ENCODE measurements at regions not wholly inside any gene's neighbourhood (a gene's known extent, or its start where the extent isn't known, plus 50 kb on each side); places are given as distances from the start of the nearest gene placed in this dataset.

DNA sequence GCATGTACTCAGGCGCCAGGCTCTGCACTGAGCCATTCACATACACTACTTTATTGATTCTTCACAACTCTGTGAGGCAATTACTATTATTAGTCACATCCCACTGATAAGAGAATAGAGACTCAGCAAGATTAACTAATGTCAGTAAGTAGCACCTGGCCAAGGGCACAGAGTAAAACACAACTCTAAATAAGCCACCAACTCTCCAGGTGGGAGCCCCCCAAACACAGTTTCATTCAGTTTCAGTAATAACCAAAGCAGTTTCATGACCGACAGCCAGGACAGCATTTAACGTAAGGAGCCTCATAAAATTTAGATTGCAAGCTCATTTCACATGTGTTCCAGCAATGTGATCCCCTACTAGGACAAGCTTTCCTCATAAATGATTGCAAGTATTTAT lies 323.1 kb upstream of the CCDC196 start:
- Histone ChIP-seq H3K4me3 (no peak overlapping the region), H3K4me1 (no peaks in the 10 kb centered on the region), H3K27me3 (no peaks in the 10 kb centered on the region), H3K9me3 (no peaks in the 10 kb centered on the region), H3K36me3 (ENCODE audit: low read depth, missing control alignments) (no peaks in the 10 kb centered on the region), H3K27ac (no peak overlapping the region)
- TF ChIP-seq POLR2A (IDR thresholded peaks at IDR 0.05) = no peak
- TF ChIP-seq, protein P1, sequence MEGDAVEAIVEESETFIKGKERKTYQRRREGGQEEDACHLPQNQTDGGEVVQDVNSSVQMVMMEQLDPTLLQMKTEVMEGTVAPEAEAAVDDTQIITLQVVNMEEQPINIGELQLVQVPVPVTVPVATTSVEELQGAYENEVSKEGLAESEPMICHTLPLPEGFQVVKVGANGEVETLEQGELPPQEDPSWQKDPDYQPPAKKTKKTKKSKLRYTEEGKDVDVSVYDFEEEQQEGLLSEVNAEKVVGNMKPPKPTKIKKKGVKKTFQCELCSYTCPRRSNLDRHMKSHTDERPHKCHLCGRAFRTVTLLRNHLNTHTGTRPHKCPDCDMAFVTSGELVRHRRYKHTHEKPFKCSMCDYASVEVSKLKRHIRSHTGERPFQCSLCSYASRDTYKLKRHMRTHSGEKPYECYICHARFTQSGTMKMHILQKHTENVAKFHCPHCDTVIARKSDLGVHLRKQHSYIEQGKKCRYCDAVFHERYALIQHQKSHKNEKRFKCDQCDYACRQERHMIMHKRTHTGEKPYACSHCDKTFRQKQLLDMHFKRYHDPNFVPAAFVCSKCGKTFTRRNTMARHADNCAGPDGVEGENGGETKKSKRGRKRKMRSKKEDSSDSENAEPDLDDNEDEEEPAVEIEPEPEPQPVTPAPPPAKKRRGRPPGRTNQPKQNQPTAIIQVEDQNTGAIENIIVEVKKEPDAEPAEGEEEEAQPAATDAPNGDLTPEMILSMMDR (IDR thresholded peaks at IDR 0.05) = no peak
- intact Hi-C loops (cut with DNase I; ENCODE audit: low total_unique reads) = no loop called here
- no peak for DNase-seq
- WGBS, 2 donors = 92 to 95% methylated on average over 3 of the region's 3 CpGs

DNA sequence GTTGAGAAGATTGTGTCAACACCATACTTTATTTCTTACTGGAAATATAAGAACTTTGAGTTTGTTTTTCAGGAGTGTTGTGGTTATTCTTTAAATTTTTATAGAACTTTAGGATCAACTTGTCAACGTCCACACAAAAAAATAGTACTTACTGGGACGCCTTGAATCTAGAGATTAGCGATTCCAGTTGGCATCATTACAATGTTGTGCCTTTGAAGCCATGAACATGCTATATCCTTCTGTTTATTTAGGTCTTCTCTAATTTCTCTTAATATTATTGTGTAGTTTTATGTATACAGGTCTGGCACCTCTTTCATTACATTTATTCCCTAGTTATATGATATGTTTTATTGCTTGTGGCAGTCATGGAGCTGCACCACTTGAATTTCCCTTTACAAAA lies 320.8 kb upstream of the CCDC196 start:
- H3K36me3 ChIP-seq (ENCODE audit: low read depth, missing control alignments) = no peaks in the 10 kb centered on the region
- DNase-seq = no peak
- H3K27ac ChIP-seq = no peak overlapping the region
- no peaks in the 10 kb centered on the region for H3K4me1 ChIP-seq
- H3K27me3 ChIP-seq = no peaks in the 10 kb centered on the region
- TF ChIP-seq, protein P1 (IDR thresholded peaks at IDR 0.05) = no peak
- no peak for TF ChIP-seq POLR2A (IDR thresholded peaks at IDR 0.05)
- intact Hi-C loops (cut with DNase I; ENCODE audit: low total_unique reads) = no loop called here
- H3K9me3 ChIP-seq = no peaks in the 10 kb centered on the region
- no peak overlapping the region for H3K4me3 ChIP-seq
- 86 to 92% methylated on average over 3 of the region's 3 CpGs for WGBS, 2 donors

DNA sequence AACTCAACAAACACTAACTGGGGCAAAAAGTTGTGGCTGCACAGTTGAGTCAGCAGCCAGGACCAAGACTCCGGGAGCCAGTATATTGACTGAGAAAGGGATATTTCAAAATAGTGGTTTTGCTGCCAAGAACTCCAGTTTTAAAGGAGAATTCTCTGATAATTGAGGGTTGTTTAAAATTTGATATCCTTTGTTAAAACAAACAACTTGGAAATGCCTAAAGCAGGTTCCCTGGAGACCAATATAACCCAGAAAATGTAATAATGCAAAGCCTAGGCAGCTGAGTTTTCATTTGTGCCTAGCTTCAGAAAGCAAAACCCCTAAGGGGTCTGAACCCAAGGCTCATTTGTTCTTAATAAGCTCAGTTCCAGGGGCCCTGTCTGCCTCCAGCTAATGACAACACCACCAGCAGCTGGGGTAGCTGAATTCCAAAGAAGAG lies 311.7 kb upstream of the CCDC196 start:
- H3K27me3 ChIP-seq = no peaks in the 10 kb centered on the region
- no peaks in the 10 kb centered on the region for H3K4me1 ChIP-seq
- DNase-seq = no peak
- no peaks in the 10 kb centered on the region for H3K9me3 ChIP-seq
- TF ChIP-seq, protein P1 (IDR thresholded peaks at IDR 0.05) = no peak
- no peak for TF ChIP-seq POLR2A (IDR thresholded peaks at IDR 0.05)
- no peak overlapping the region for H3K4me3 ChIP-seq
- intact Hi-C loops (cut with DNase I; ENCODE audit: low total_unique reads) = no loop called here
- no peaks in the 10 kb centered on the region for H3K36me3 ChIP-seq (ENCODE audit: low read depth, missing control alignments)
- WGBS, 2 donors = 41 to 60% methylated on average over 1 of the region's 1 CpG
- H3K27ac ChIP-seq = no peak overlapping the region

DNA sequence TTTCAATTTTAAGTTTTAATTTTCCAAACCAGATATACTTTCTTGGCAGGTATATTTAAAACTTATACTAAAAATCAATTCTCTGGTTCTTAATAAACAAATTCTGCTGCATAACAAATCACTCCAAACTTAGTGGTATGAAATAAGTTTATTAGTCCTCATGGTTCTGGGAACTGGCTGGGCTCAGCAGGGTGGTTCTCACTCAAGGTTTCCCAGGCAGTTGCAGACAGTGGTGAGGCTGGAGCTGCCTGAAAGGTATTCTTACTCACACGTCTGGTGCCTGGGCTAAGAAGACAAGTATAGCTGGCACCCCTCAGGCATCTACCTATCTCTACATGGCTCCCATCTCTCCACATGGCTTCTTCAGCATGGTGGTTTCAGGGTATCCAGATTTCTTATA lies 308.2 kb upstream of the CCDC196 start:
- TF ChIP-seq POLR2A (IDR thresholded peaks at IDR 0.05) = no peak
- TF ChIP-seq, protein P1 (IDR thresholded peaks at IDR 0.05) = no peak
- DNase-seq = no peak
- H3K27ac ChIP-seq = no peak overlapping the region
- no peaks in the 10 kb centered on the region for H3K27me3 ChIP-seq
- H3K4me1 ChIP-seq = no peaks in the 10 kb centered on the region
- H3K4me3 ChIP-seq = no peak overlapping the region
- H3K9me3 ChIP-seq = no peaks in the 10 kb centered on the region
- 79 to 83% methylated on average over 1 of the region's 1 CpG for WGBS, 2 donors
- intact Hi-C loops (cut with DNase I; ENCODE audit: low total_unique reads) = no loop called here
- H3K36me3 ChIP-seq (ENCODE audit: low read depth, missing control alignments) = no peaks in the 10 kb centered on the region

DNA sequence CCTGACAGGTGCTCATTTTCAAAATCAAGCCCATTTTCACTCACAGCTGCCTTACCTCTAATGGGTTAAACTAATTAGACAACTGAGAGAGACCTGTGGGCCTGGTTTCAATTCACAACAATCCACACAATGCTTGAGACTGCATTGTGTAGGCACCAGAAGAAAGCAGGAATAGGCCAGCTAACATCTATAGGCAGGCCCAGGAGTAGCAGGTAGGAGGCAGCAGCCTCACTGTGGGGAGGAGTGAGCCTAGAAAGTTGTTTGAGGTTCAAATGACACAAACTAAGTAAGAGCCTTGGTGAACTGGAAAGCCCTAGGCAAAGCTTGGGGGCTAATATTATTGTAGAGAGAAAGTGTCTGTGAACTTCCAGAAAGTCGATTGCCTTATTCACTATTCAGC lies 289.5 kb upstream of the CCDC196 start:
- Histone ChIP-seq H3K27me3 (no peaks in the 10 kb centered on the region), H3K4me3 (no peak overlapping the region), H3K27ac (no peak overlapping the region), H3K4me1 (no peaks in the 10 kb centered on the region), H3K36me3 (ENCODE audit: low read depth, missing control alignments) (no peaks in the 10 kb centered on the region), H3K9me3 (no peaks in the 10 kb centered on the region)
- WGBS, 2 donors = 71 to 95% methylated on average over 1 of the region's 1 CpG
- intact Hi-C loops (cut with DNase I; ENCODE audit: low total_unique reads) = no loop called here
- DNase-seq = no peak
- no peak for TF ChIP-seq POLR2A (IDR thresholded peaks at IDR 0.05)
- TF ChIP-seq, protein P1 (IDR thresholded peaks at IDR 0.05) = no peak
